ENCODE measurements at regions not wholly inside any gene's neighbourhood (a gene's known extent, or its start where the extent isn't known, plus 50 kb on each side); places are given as distances from the start of the nearest gene placed in this dataset.

- CTCF ChIA-PET = no interaction called here
- H3K4me1 Mint-ChIP-seq (ENCODE audit: low read depth) = no peaks in the 10 kb centered on the region
- H3K4me3 Mint-ChIP-seq = no peak overlapping the region
- DNase-seq = no peak
- intact Hi-C loops (cut with micrococcal nuclease) = no loop called here
- POLR2A ChIA-PET = no interaction called here
- H3K27ac Mint-ChIP-seq = no peak overlapping the region
- no peaks in the 10 kb centered on the region for H3K27me3 Mint-ChIP-seq
- H3K9me3 Mint-ChIP-seq = peaks cover 12% of the 10 kb centered on the region
- no peaks in the 10 kb centered on the region for H3K36me3 Mint-ChIP-seq
These were observed 465.6 kb upstream of the ZNF385D start for GRCh38 chr3:22216601-22217000.

GRCh38 chr3:22225161-22225560, 474.2 kb upstream of the ZNF385D start:
- CTCF ChIA-PET = no interaction called here
- no peak for DNase-seq
- Mint-ChIP-seq H3K36me3 (no peaks in the 10 kb centered on the region), H3K27me3 (no peaks in the 10 kb centered on the region), H3K9me3 (peaks cover 24% of the 10 kb centered on the region), H3K4me3 (no peak overlapping the region), H3K27ac (no peak overlapping the region), H3K4me1 (ENCODE audit: low read depth) (no peaks in the 10 kb centered on the region)
- POLR2A ChIA-PET = no interaction called here
- intact Hi-C loops (cut with micrococcal nuclease) = no loop called here

GRCh38 chr3:22228705-22229104, 477.7 kb upstream of the ZNF385D start:
- Mint-ChIP-seq H3K27ac (no peak overlapping the region), H3K27me3 (no peaks in the 10 kb centered on the region)
- intact Hi-C loops (cut with micrococcal nuclease) = no loop called here

GRCh38 chr3:22231061-22231460, 480.1 kb upstream of the ZNF385D start:
- no peak overlapping the region for H3K27ac Mint-ChIP-seq
- POLR2A ChIA-PET = no interaction called here
- CTCF ChIA-PET = no interaction called here
- no peak for DNase-seq
- intact Hi-C loops (cut with micrococcal nuclease) = no loop called here
- peaks cover 33% of the 10 kb centered on the region for H3K9me3 Mint-ChIP-seq
- no peak overlapping the region for H3K4me3 Mint-ChIP-seq
- H3K4me1 Mint-ChIP-seq (ENCODE audit: low read depth) = no peaks in the 10 kb centered on the region
- H3K27me3 Mint-ChIP-seq = no peaks in the 10 kb centered on the region
- no peaks in the 10 kb centered on the region for H3K36me3 Mint-ChIP-seq

More at GRCh38 chr3:22228705-22229104, 477.7 kb upstream of the ZNF385D start:
- no peak overlapping the region for H3K4me3 Mint-ChIP-seq
- H3K36me3 Mint-ChIP-seq = no peaks in the 10 kb centered on the region
- ChIA-PET POLR2A (no interaction called here), CTCF (no interaction called here)
- DNase-seq = no peak
- no peaks in the 10 kb centered on the region for H3K4me1 Mint-ChIP-seq (ENCODE audit: low read depth)
- H3K9me3 Mint-ChIP-seq = peaks cover 30% of the 10 kb centered on the region

DNA sequence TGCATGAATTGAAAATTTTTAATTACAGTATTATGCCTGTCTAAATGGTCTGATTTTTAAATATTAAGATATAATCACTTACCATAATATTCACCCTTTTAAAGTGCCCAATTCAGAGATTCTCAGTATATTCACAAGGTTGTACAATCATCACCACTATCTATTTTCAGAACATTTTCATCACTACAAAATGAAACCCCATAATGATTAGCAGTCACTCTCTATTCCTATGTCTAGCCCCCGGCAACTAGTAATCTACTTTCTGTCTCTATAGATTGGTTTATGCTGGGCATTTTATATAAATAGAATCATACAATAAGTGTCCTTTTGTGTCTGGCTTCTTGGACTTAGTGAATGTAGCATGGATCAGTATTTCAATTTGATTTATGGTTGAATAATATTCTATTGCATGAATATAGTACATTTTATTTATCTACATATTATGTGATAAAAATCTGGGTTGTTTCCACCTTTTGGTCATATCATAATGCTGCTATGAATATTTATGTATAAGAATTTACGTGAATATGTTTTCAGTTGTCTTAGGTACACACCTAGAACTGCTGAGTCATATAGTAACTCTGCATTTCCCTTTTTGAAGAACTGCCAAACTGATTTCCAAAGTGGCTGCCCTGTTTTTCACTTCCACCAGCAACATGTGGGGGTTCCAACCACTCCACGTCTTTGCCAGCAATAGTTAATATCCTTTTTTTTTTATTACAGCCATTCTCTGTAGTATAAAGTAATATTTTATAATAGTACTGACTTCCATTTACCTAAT, 485.7 kb upstream of the ZNF385D start:
- CTCF ChIA-PET = no interaction called here
- Mint-ChIP-seq H3K4me1 (ENCODE audit: low read depth) (no peaks in the 10 kb centered on the region), H3K9me3 (peaks cover 14% of the 10 kb centered on the region), H3K27ac (no peak overlapping the region), H3K36me3 (no peaks in the 10 kb centered on the region), H3K4me3 (no peak overlapping the region), H3K27me3 (no peaks in the 10 kb centered on the region)
- DNase-seq = no peak
- intact Hi-C loops (cut with micrococcal nuclease) = no loop called here
- POLR2A ChIA-PET = no interaction called here

DNA sequence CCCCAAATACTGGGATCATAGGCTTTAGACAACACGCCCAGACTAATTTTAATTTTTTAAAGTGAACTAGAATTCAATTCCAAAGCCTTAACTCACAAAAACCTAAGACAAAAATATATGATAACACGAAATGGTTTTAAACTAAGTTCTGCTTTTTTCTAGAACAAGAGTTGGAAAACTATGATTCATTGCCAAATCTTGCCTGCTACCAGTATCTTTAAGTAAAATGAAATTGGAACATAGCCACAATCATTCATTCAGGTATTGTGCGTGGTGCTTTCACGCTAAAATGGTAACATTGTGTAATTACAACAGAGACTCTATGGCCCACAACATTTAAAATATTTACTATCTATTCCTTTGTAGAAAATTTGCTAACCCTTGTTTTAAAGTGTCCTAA, 488.0 kb upstream of the ZNF385D start:
- no peaks in the 10 kb centered on the region for H3K4me1 Mint-ChIP-seq (ENCODE audit: low read depth)
- intact Hi-C loops (cut with micrococcal nuclease) = no loop called here
- ChIA-PET POLR2A (no interaction called here), CTCF (no interaction called here)
- peaks cover 10% of the 10 kb centered on the region for H3K9me3 Mint-ChIP-seq
- no peak for DNase-seq
- H3K27me3 Mint-ChIP-seq = no peaks in the 10 kb centered on the region
- H3K36me3 Mint-ChIP-seq = no peaks in the 10 kb centered on the region
- H3K4me3 Mint-ChIP-seq = no peak overlapping the region
- H3K27ac Mint-ChIP-seq = no peak overlapping the region

DNA sequence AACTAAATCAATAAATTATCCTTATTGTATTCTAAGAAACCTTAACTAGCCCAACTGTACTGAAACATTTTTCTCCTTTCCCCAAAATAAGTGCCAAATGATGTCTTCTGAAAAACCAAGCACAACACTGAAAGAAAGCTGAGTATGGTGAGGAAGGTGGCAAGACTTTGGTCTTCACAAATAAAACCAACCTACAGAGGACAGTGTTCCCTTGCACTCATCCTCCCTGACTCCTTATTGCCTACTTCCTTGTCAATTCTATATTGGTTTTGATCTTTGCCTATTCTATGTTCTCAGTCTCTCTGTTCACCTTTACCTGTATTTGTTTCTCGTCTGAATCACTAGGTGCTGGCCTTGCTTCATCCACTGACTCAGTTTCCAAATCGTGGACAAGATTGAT, 490.1 kb upstream of the ZNF385D start:
- no peaks in the 10 kb centered on the region for H3K27me3 Mint-ChIP-seq
- no peak overlapping the region for H3K27ac Mint-ChIP-seq
- no peaks in the 10 kb centered on the region for H3K36me3 Mint-ChIP-seq
- DNase-seq = no peak
- H3K9me3 Mint-ChIP-seq = peaks cover 5% of the 10 kb centered on the region
- intact Hi-C loops (cut with micrococcal nuclease) = no loop called here
- ChIA-PET POLR2A (no interaction called here), CTCF (no interaction called here)
- no peaks in the 10 kb centered on the region for H3K4me1 Mint-ChIP-seq (ENCODE audit: low read depth)
- H3K4me3 Mint-ChIP-seq = no peak overlapping the region

GRCh38 chr3:22244761-22245521, 493.9 kb upstream of the ZNF385D start:
- Mint-ChIP-seq H3K27me3 (no peaks in the 10 kb centered on the region), H3K9me3 (peaks cover 3% of the 10 kb centered on the region), H3K27ac (no peak overlapping the region), H3K4me3 (no peak overlapping the region), H3K4me1 (ENCODE audit: low read depth) (no peaks in the 10 kb centered on the region), H3K36me3 (no peaks in the 10 kb centered on the region)
- intact Hi-C loops (cut with micrococcal nuclease) = no loop called here
- DNase-seq = no peak
- ChIA-PET CTCF (no interaction called here), POLR2A (no interaction called here)

DNA sequence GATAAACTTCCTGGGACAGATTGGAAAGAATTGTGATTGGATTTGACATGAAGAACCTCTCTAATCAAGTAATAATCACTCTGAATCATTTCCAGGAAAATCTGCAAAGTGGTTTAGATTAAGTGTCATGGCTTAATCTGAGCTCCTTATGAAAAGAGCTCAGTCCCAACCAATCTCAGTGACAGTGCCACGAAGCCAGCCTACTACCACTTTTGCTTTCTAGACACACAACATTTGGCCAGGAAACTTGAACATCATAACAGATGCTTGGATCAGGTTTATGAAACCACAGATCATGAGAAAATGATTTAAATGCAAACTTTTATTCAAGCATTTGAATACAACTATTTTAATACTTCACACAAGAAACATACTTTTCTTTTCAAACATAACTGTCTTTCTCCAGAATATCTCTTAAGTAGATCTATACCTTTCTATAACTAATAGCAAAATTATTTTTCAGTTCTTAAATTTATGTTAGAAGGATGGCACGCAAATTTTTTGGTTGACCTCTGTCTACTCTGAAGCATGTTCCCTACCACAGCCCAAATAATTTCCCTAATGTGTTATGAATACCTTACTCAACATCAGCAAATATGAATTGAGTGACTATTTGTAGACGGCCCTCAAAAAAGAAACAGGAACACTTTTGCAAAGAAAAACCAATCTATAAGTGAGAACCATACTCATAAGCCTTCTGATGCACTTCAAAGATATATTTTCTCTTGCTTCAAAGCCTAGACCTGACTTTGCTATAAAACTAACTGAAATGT, 495.0 kb upstream of the ZNF385D start:
- Mint-ChIP-seq H3K4me1 (ENCODE audit: low read depth) (no peaks in the 10 kb centered on the region), H3K27me3 (no peaks in the 10 kb centered on the region), H3K27ac (no peak overlapping the region), H3K9me3 (no peaks in the 10 kb centered on the region), H3K4me3 (no peak overlapping the region), H3K36me3 (no peaks in the 10 kb centered on the region)
- CTCF ChIA-PET = no interaction called here
- intact Hi-C loops (cut with micrococcal nuclease) = no loop called here
- DNase-seq = no peak
- POLR2A ChIA-PET = no interaction called here

GRCh38 chr3:22249658-22250057, 498.6 kb upstream of the ZNF385D start:
- intact Hi-C loops (cut with micrococcal nuclease) = no loop called here
- Mint-ChIP-seq H3K4me1 (ENCODE audit: low read depth) (no peaks in the 10 kb centered on the region), H3K4me3 (no peak overlapping the region), H3K27ac (no peak overlapping the region), H3K36me3 (no peaks in the 10 kb centered on the region), H3K27me3 (no peaks in the 10 kb centered on the region), H3K9me3 (no peaks in the 10 kb centered on the region)
- ChIA-PET CTCF (no interaction called here), POLR2A (no interaction called here)
- no peak for DNase-seq

- Mint-ChIP-seq H3K27ac (no peak overlapping the region), H3K27me3 (no peaks in the 10 kb centered on the region), H3K4me1 (ENCODE audit: low read depth) (no peaks in the 10 kb centered on the region), H3K9me3 (no peaks in the 10 kb centered on the region), H3K4me3 (no peak overlapping the region), H3K36me3 (no peaks in the 10 kb centered on the region)
- intact Hi-C loops (cut with micrococcal nuclease) = no loop called here
- ChIA-PET POLR2A (no interaction called here), CTCF (no interaction called here)
- DNase-seq = no peak
These were observed 506.2 kb upstream of the ZNF385D start for GRCh38 chr3:22257252-22257651.

DNA sequence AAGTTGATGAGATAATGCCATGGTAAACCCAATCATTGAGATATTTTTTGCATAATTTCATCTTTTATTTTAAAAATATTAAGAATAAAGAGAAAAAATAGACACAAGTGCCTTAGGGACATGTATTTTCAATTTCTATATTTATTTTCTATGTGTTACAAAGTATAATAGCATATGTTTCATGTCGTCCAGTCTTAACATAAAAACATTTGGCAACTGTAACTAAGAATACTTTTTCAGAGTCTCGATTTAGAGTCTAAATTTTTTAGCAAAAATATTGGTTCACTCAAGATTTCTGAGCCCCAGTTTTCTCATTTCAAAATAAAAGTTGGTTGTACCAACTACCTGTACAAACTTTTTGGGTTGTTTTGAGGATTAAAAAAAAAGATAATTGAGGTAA, 511.4 kb upstream of the ZNF385D start:
- H3K27me3 Mint-ChIP-seq = no peaks in the 10 kb centered on the region
- peaks cover 4% of the 10 kb centered on the region for H3K9me3 Mint-ChIP-seq
- intact Hi-C loops (cut with micrococcal nuclease) = no loop called here
- POLR2A ChIA-PET = no interaction called here
- H3K36me3 Mint-ChIP-seq = no peaks in the 10 kb centered on the region
- DNase-seq = no peak
- no peaks in the 10 kb centered on the region for H3K4me1 Mint-ChIP-seq (ENCODE audit: low read depth)
- no peak overlapping the region for H3K4me3 Mint-ChIP-seq
- CTCF ChIA-PET = no interaction called here
- H3K27ac Mint-ChIP-seq = no peak overlapping the region

- Mint-ChIP-seq H3K9me3 (peaks cover 4% of the 10 kb centered on the region), H3K4me3 (no peak overlapping the region), H3K4me1 (ENCODE audit: low read depth) (no peaks in the 10 kb centered on the region), H3K36me3 (no peaks in the 10 kb centered on the region), H3K27ac (no peak overlapping the region), H3K27me3 (no peaks in the 10 kb centered on the region)
- ChIA-PET POLR2A (no interaction called here), CTCF (no interaction called here)
- no peak for DNase-seq
- intact Hi-C loops (cut with micrococcal nuclease) = no loop called here
These were observed 512.0 kb upstream of the ZNF385D start for GRCh38 chr3:22263042-22263441.

Data from activated CD4-positive, alpha-beta memory T cell treated with anti-CD3 and anti-CD28 coated beads for 36 hours (primary cell).